ENCODE measurements at regions not wholly inside any gene's neighbourhood (a gene's known extent, or its start where the extent isn't known, plus 50 kb on each side); places are given as distances from the start of the nearest gene placed in this dataset.

- peaks cover 1% of the 10 kb centered on the region for H3K27me3 ChIP-seq (replicated peaks; ENCODE audit: control insufficient read depth, insufficient read depth, low read length)
- DNase-seq (ENCODE audit: extremely low read depth, insufficient read length), result no peak
- TF ChIP-seq CTCF (IDR thresholded peaks at IDR 0.05; ENCODE audit: insufficient read depth, low read length, poor library complexity, severe bottlenecking), result no peak
- H3K36me3 ChIP-seq (ENCODE audit: control insufficient read depth, insufficient read depth, low read length), result no peaks in the 10 kb centered on the region
- H3K4me3 ChIP-seq (replicated peaks; ENCODE audit: low read depth, low read length), result no peak overlapping the region
These were observed 138.2 kb downstream of the CYLD start for GRCh38 chr16:50879873-50880695.

GRCh38 chr16:50878966-50879615 lies 137.2 kb downstream of the CYLD start:
- H3K4me3 ChIP-seq (replicated peaks; ENCODE audit: low read depth, low read length), result no peak overlapping the region
- no peak for DNase-seq (ENCODE audit: extremely low read depth, insufficient read length)
- no peak for TF ChIP-seq CTCF (IDR thresholded peaks at IDR 0.05; ENCODE audit: insufficient read depth, low read length, poor library complexity, severe bottlenecking)
- H3K27me3 ChIP-seq (replicated peaks; ENCODE audit: control insufficient read depth, insufficient read depth, low read length), result peaks cover 1% of the 10 kb centered on the region
- no peaks in the 10 kb centered on the region for H3K36me3 ChIP-seq (ENCODE audit: control insufficient read depth, insufficient read depth, low read length)

GRCh38 chr16:50878536-50878935 lies 136.7 kb downstream of the CYLD start:
- no peak for TF ChIP-seq CTCF (IDR thresholded peaks at IDR 0.05; ENCODE audit: insufficient read depth, low read length, poor library complexity, severe bottlenecking)
- Histone ChIP-seq H3K36me3 (ENCODE audit: control insufficient read depth, insufficient read depth, low read length) (no peaks in the 10 kb centered on the region), H3K27me3 (replicated peaks; ENCODE audit: control insufficient read depth, insufficient read depth, low read length) (peaks cover 1% of the 10 kb centered on the region), H3K4me3 (replicated peaks; ENCODE audit: low read depth, low read length) (no peak overlapping the region)
- no peak for DNase-seq (ENCODE audit: extremely low read depth, insufficient read length)

GRCh38 chr16:50876263-50876662 lies 134.4 kb downstream of the CYLD start:
- TF ChIP-seq CTCF (IDR thresholded peaks at IDR 0.05; ENCODE audit: insufficient read depth, low read length, poor library complexity, severe bottlenecking), result no peak
- no peak for DNase-seq (ENCODE audit: extremely low read depth, insufficient read length)
- Histone ChIP-seq H3K36me3 (ENCODE audit: control insufficient read depth, insufficient read depth, low read length) (no peaks in the 10 kb centered on the region), H3K4me3 (replicated peaks; ENCODE audit: low read depth, low read length) (no peak overlapping the region), H3K27me3 (replicated peaks; ENCODE audit: control insufficient read depth, insufficient read depth, low read length) (peaks cover 1% of the 10 kb centered on the region)

GRCh38 chr16:50868577-50868976 lies 126.7 kb downstream of the CYLD start:
- Histone ChIP-seq H3K36me3 (ENCODE audit: control insufficient read depth, insufficient read depth, low read length) (no peaks in the 10 kb centered on the region), H3K27me3 (replicated peaks; ENCODE audit: control insufficient read depth, insufficient read depth, low read length) (no peaks in the 10 kb centered on the region), H3K4me3 (replicated peaks; ENCODE audit: low read depth, low read length) (no peak overlapping the region)
- DNase-seq (ENCODE audit: extremely low read depth, insufficient read length), result no peak
- no peak for TF ChIP-seq CTCF (IDR thresholded peaks at IDR 0.05; ENCODE audit: insufficient read depth, low read length, poor library complexity, severe bottlenecking)

Data from GM06990 (cell line).